Inferior parietal cortex (tissue), 1 donor: ENCODE measurements at regions not wholly inside any gene's neighbourhood (a gene's known extent, or its start where the extent isn't known, plus 50 kb on each side); places are given as distances from the start of the nearest gene placed in this dataset.
"Not testable (repeated sequence)": the region's sequence is repeated elsewhere in the genome, so short reads cannot be mapped to it uniquely, and the experiment has no call there.

Source experiments
- DNase-seq: peaks from one replicate; pipeline ENCODE4 v3.0.0-alpha.2; 2016; ENCODE audit errors: extremely low spot score

- DNase-seq: no peak
These were observed 85.6 kb upstream of the SNX7 start for GRCh38 chr1:98575955-98576354.

GRCh38 chr1:98565951-98566350, 95.6 kb upstream of the SNX7 start:
- DNase-seq: no peak

- no peak for DNase-seq
These were observed 102.2 kb upstream of the SNX7 start for GRCh38 chr1:98559291-98559690.

- DNase-seq: peak; percentile 17
These were observed 103.6 kb upstream of the SNX7 start for GRCh38 chr1:98557895-98558294.

GRCh38 chr1:98556521-98557158, 104.9 kb upstream of the SNX7 start:
- DNase-seq: no peak

- no peak for DNase-seq
These were observed 105.7 kb upstream of the SNX7 start for GRCh38 chr1:98555814-98556213.

GRCh38 chr1:98552576-98553074, 108.9 kb upstream of the SNX7 start:
- not testable (repeated sequence) for DNase-seq

- no peak for DNase-seq
These were observed 111.4 kb upstream of the SNX7 start for GRCh38 chr1:98550076-98550475.

- no peak for DNase-seq
These were observed 115.2 kb upstream of the SNX7 start for GRCh38 chr1:98546319-98546718.

- DNase-seq: no peak
These were observed 123.4 kb upstream of the SNX7 start for GRCh38 chr1:98538106-98538505.

- no peak for DNase-seq
These were observed 138.3 kb upstream of the SNX7 start for GRCh38 chr1:98523256-98523655.

GRCh38 chr1:98516306-98516705, 145.2 kb upstream of the SNX7 start:
- DNase-seq: no peak

GRCh38 chr1:98515744-98516143, 145.8 kb upstream of the SNX7 start:
- no peak for DNase-seq

- not testable (repeated sequence) for DNase-seq
These were observed 149.3 kb upstream of the SNX7 start for GRCh38 chr1:98512216-98512615.

- DNase-seq: no peak
These were observed 157.8 kb upstream of the SNX7 start for GRCh38 chr1:98503771-98504170.

GRCh38 chr1:98502937-98503336, 158.6 kb upstream of the SNX7 start:
- no peak for DNase-seq

- no peak for DNase-seq
These were observed 161.2 kb upstream of the SNX7 start for GRCh38 chr1:98500324-98500723.

GRCh38 chr1:98498651-98499050, 162.9 kb upstream of the SNX7 start:
- no peak for DNase-seq

GRCh38 chr1:98497497-98497896, 164.0 kb upstream of the SNX7 start:
- no peak for DNase-seq

GRCh38 chr1:98496256-98496995, 165.1 kb upstream of the SNX7 start:
- DNase-seq: no peak

GRCh38 chr1:98493469-98493868, 168.1 kb upstream of the SNX7 start:
- DNase-seq: no peak

- DNase-seq: no peak
These were observed 171.4 kb upstream of the SNX7 start for GRCh38 chr1:98490099-98490498.

- no peak for DNase-seq
These were observed 173.9 kb upstream of the SNX7 start for GRCh38 chr1:98487620-98488019.
